ENCODE measurements at regions not wholly inside any gene's neighbourhood (a gene's known extent, or its start where the extent isn't known, plus 50 kb on each side); places are given as distances from the start of the nearest gene placed in this dataset.
A peak's percentile ranks its signal among the peaks of the same experiment; 100 is the strongest.

DNA sequence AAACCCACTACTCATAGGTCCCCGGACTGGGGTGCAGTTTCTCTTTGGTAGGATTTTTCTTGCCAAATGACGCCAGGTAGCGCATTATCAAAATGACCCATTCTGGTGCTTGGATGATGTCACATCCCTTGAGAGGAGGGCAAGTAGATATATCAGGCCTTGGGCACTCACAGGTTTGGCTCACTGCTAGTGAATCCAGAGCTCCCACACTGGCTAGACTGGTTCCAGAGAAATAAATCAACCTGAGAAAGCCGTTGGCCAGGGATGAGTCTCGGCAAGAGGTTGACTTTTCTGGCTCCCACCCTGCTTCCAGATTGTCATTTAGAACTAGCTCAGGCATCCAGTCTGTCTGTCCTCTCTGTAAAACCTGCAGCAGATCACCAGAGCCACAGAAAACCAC is 188.4 kb upstream of the MAF start:
- Mint-ChIP-seq H3K27ac (no peak overlapping the region), H3K36me3 (no peaks in the 10 kb centered on the region), H3K9me3 (no peaks in the 10 kb centered on the region), H3K4me1 (no peaks in the 10 kb centered on the region), H3K4me3 (no peak overlapping the region), H3K27me3 (ENCODE audit: low read depth in 3 of 3) (no peaks in the 10 kb centered on the region)
- DNase-seq: no peak

DNA sequence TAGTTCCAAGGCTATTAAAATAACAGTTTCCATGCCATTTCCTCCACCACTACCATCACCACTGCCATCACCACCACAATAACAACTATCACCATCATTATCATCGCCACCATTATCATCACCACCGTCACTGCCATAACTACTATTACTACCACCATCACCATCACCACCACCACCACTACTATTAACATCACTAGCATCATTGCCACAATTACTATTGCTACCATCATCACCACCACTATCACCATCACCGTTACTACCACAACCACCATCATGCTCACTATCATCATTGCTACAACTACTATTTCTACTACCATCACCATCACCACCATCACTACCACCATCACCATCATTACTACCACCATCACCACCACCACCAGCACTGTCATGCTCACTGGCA is 185.9 kb upstream of the MAF start:
- DNase-seq: no peak

DNA sequence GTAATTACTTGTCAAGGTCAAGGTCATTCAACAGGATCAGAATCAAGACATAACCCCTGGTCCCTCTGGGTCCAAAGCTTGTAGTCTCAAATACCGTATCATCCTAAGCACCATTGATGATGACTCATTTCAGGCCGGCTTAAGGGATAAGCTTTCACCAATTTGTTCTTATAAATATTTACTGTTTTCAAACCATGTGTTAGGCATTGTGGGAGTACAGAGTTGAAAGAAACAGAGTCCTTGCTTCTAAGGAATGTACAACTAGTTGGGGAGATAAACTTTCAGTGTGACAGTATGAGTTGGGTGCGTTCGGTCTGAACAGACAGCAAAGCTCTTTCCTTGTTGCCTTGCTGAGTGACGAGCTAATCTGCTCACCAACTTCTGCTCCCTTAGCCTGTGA is 183.5 kb upstream of the MAF start:
- H3K4me3 Mint-ChIP-seq: no peak overlapping the region
- no peaks in the 10 kb centered on the region for H3K4me1 Mint-ChIP-seq
- H3K36me3 Mint-ChIP-seq: no peaks in the 10 kb centered on the region
- peaks cover 0 to 4% (median 4%) of the 10 kb centered on the region in 3 donors for H3K27me3 Mint-ChIP-seq (ENCODE audit: low read depth in 3 of 3)
- DNase-seq: no peak
- H3K9me3 Mint-ChIP-seq: no peaks in the 10 kb centered on the region
- H3K27ac Mint-ChIP-seq: no peak overlapping the region

More for the DNA sequence above, 185.9 kb upstream of the MAF start:
- H3K27me3 Mint-ChIP-seq (ENCODE audit: low read depth in 3 of 3): peaks cover 0 to 2% (median 0%) of the 10 kb centered on the region in 3 donors
- H3K9me3 Mint-ChIP-seq: no peaks in the 10 kb centered on the region
- no peaks in the 10 kb centered on the region for H3K4me1 Mint-ChIP-seq
- H3K4me3 Mint-ChIP-seq: no peak overlapping the region
- no peaks in the 10 kb centered on the region for H3K36me3 Mint-ChIP-seq
- no peak overlapping the region for H3K27ac Mint-ChIP-seq

DNA sequence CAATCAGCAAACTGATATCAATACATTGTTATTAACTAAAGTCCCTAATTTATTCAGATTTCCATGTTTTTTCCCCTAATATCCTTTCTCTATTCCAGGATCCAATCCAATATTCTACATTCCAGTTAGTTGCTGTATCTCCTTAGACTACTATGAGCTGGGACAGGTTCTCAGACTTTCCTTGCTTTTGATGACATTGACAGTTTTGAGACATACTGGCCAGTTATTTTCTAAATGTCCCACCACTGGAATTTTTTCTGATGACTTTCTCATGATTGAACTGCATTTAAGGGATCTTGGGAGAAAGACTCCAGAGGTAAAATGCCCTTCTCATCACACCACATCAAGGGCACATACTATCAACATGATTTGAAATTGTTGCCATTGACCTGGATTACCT is 177.1 kb upstream of the MAF start:
- DNase-seq: no peak
- no peaks in the 10 kb centered on the region for H3K9me3 Mint-ChIP-seq
- peaks cover 3 to 12% (median 4%) of the 10 kb centered on the region in 3 donors for H3K27me3 Mint-ChIP-seq (ENCODE audit: low read depth in 3 of 3)
- no peaks in the 10 kb centered on the region for H3K4me1 Mint-ChIP-seq
- no peak overlapping the region for H3K27ac Mint-ChIP-seq
- H3K36me3 Mint-ChIP-seq: no peaks in the 10 kb centered on the region
- H3K4me3 Mint-ChIP-seq: no peak overlapping the region

DNA sequence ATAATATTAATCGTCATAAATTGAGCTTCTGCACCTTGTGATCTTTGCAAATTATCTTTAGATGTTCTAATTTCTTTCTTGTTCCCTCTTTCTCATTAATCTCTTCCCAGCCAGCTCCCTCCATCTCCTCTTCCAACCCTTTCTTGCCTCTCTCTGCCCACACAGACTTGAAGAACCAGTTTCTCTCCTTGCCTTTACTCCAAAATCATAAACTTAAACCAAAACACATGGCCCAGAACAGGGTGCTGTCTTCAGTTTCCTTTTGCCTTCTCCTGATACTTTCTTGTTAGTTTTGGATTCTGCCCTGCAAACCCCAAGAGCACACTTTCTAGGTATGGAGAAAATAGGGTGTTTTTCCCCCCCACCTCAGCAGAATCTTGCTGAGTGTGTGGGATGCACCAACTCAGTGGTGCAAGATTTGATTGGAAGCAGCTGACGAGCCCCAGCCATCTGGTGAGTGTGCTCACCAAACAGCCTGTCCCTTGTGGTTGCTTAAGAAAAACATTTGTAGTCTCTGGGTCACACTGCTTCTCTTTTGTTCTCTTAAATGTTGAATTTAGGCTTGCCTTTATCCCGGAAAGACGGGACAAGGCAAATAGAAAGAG is 175.8 kb upstream of the MAF start:
- H3K4me1 Mint-ChIP-seq: no peaks in the 10 kb centered on the region
- peaks cover 3 to 12% (median 4%) of the 10 kb centered on the region in 3 donors for H3K27me3 Mint-ChIP-seq (ENCODE audit: low read depth in 3 of 3)
- no peak overlapping the region for H3K4me3 Mint-ChIP-seq
- no peaks in the 10 kb centered on the region for H3K36me3 Mint-ChIP-seq
- no peak overlapping the region for H3K27ac Mint-ChIP-seq
- no peaks in the 10 kb centered on the region for H3K9me3 Mint-ChIP-seq
- DNase-seq: no peak

DNA sequence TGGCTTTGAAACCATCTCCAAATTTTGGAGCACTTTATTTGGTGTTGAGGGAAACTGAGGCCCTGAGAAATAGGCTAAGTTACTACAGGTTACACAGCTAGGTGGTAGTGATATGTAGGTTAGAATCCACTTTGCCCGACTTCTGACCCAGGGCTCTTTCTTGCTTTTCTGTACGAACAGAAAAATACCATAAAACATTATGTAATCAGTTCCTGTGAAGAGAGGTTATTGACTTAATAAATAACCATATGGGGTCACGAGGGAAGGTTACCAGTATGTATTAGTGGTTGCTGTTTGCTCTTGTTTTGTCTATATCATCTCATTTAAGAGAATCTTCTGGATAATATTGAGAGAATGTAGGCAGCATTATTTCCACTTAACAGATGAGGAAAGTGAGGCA is 172.2 kb upstream of the MAF start:
- H3K4me1 Mint-ChIP-seq: peaks cover 17 to 19% of the 10 kb centered on the region in 2 donors
- no peak overlapping the region for H3K27ac Mint-ChIP-seq
- H3K9me3 Mint-ChIP-seq: no peaks in the 10 kb centered on the region
- no peak for DNase-seq
- H3K4me3 Mint-ChIP-seq: no peak overlapping the region
- H3K27me3 Mint-ChIP-seq (ENCODE audit: low read depth in 3 of 3): peaks cover 0 to 18% (median 11%) of the 10 kb centered on the region in 3 donors
- H3K36me3 Mint-ChIP-seq: no peaks in the 10 kb centered on the region

DNA sequence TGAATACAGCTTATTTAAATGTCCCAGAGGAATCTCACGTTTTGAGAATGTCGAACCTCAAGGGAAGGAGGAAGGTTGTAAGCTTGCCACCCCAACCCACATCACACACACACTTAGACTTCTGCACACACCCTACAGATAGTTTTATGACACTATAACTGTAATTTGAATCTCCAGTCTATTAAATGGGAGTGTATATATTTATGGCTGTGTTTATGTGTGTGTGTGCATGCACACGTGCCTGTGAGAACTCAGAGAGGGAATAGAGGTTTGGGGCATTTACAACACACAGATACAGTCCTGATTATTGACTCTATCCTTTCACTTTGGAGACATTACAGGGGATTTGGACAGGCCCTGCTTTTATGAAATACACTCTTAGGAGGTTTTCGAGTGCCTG is 171.5 kb upstream of the MAF start:
- Mint-ChIP-seq H3K27ac (peak overlapping the region in 1 of 6 donors; percentile 14), H3K9me3 (no peaks in the 10 kb centered on the region), H3K27me3 (ENCODE audit: low read depth in 3 of 3) (peaks cover 0 to 18% (median 11%) of the 10 kb centered on the region in 3 donors), H3K4me3 (no peak overlapping the region), H3K36me3 (no peaks in the 10 kb centered on the region), H3K4me1 (peaks cover 17 to 19% of the 10 kb centered on the region in 2 donors)
- DNase-seq: no peak

DNA sequence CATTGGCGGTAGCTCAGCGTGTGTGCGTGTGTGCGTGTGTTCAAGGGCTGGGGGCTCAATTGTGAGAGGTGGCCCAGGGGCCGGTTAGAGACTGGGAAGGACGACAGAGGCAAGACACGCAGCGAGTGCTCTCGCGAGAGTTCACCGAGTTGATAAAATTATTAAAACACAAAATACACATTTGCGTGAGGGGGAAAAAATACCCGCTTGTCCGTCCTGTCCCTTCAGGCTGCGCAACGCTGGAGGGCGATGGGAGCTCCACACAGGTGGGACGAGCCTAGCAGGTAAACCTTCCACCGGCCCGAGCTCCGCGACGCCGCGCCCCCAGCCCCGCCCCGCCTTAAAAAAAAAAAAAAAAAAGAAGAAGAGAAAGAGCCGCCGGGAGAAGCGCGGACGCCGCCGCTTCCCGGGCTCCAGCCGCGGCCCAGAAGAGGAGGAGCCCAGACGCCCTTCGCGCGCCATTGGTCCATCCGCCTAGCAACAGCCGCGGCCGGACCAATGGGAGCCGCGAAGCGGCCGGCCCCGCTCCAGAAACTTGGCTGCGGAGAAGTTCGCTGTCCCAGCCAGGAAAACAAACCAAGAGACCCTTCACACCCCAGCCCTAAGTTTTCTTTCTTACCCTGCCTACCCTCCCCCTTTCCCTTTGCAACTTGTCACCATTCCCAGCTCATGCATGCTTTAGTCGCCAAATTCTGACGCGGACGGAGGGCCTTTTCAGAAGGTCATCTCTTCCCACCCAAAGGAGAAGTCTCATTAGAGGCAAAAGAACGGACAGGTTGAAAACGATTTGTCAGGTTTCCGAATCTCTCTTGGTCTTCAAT is 169.9 kb upstream of the MAF start:
- peak; percentile 65 to 75 (median 70) for DNase-seq
- Mint-ChIP-seq H3K4me1 (peaks cover 17 to 19% of the 10 kb centered on the region in 2 donors), H3K36me3 (no peaks in the 10 kb centered on the region), H3K27me3 (ENCODE audit: low read depth in 3 of 3) (peaks cover 0 to 15% (median 11%) of the 10 kb centered on the region in 3 donors), H3K9me3 (no peaks in the 10 kb centered on the region), H3K27ac (peak overlapping the region in 5 of 6 donors; percentile 37 to 87 (median 85)), H3K4me3 (peak overlapping the region; percentile 88 to 94 (median 93))

DNA sequence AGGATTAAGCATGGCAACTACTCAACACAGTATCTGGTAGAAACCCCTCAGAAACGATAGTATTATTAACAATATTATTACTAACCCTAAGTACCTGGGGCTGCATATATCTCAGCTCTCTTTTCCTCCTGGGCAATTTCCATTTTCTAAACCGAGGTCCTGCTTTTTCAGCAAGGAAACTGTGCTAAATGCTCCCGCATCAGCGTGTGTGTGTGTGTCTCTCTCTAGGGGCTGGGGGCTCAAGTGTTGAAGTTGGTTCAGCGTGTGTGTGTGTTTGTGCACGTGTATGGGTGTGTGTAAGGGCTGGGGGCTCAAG is 169.3 kb upstream of the MAF start:
- Mint-ChIP-seq H3K9me3 (no peaks in the 10 kb centered on the region), H3K4me1 (peaks cover 17 to 19% of the 10 kb centered on the region in 2 donors), H3K27ac (peak overlapping the region in 4 of 6 donors; percentile 44 to 87 (median 76)), H3K36me3 (no peaks in the 10 kb centered on the region), H3K27me3 (ENCODE audit: low read depth in 3 of 3) (peaks cover 0 to 15% (median 11%) of the 10 kb centered on the region in 3 donors), H3K4me3 (peak overlapping the region; percentile 88 to 94 (median 93))
- DNase-seq: no peak

DNA sequence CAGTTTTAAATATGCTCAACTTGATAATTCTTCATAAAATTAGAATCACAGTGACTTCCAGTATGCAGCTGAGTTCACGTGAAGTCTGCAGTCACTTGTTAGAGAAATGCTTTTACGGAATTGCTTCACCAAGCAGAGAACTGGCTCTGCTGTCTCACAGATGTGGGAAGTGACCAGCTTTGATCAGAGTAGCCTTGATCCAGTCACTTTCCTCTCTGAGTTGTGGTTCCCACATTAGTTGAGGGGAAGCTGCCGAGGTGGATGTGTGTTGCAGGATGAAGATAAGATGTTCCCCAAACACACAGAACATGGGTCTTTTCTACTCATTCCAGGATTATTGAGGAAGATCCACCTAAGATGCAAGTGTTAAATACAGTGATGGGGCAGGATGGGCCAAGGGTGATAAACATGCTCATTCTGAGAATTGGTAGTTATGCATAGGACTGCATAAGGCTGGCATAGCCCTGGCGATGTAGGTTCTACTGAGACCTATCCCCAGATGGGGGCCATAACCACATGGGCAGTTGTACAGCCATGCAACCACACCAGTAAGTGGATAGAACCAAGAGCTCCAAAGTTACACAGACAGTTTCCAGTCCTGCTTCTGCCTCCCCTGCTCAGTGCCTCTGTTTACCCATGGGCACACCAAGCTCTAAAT is 168.9 kb upstream of the MAF start:
- Mint-ChIP-seq H3K27ac (peak overlapping the region in 2 of 6 donors; percentile 44 to 87), H3K9me3 (no peaks in the 10 kb centered on the region)

DNA sequence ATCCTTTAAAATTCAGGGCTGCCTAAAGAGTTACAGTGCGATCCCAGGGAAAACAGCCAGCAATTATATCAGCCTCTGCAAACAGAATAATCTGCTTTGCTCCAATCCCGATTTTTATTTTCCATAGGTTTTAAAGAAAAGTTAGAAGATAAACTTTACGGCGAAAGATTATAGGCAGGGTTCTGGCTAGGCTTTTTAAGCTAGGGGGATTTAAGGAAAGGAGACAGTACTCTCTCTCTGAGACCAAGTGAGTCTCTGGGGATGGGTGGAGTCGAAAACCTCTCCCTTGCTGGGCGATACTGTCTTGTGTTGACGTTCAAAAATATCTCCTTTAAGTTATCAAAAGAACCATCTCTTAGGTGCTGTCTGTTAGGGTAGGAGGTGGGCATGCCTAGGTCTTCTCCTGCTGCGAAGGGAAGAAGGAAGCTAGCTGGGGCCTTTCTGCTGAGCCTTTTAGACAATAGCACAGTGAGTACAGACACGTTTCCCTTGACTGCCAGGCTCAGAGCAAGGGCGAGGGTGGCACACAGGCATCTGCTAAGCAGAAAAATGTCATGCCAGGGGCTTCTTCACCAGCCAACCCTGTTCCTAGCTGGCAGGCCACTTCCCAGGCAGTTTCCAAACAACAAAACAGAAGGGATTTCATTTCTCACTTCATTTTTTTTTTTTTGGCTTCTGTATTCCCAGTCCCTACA is 167.9 kb upstream of the MAF start:
- Mint-ChIP-seq H3K27ac (no peak overlapping the region), H3K4me3 (peak overlapping the region in 3 of 5 donors; percentile 5 to 93 (median 88))
- no peak for DNase-seq

More for the DNA sequence above, 168.9 kb upstream of the MAF start:
- no peaks in the 10 kb centered on the region for H3K36me3 Mint-ChIP-seq
- H3K4me3 Mint-ChIP-seq: peak overlapping the region; percentile 88 to 94 (median 93)
- DNase-seq: no peak
- peaks cover 0 to 15% (median 11%) of the 10 kb centered on the region in 3 donors for H3K27me3 Mint-ChIP-seq (ENCODE audit: low read depth in 3 of 3)
- H3K4me1 Mint-ChIP-seq: peaks cover 17 to 19% of the 10 kb centered on the region in 2 donors

DNA sequence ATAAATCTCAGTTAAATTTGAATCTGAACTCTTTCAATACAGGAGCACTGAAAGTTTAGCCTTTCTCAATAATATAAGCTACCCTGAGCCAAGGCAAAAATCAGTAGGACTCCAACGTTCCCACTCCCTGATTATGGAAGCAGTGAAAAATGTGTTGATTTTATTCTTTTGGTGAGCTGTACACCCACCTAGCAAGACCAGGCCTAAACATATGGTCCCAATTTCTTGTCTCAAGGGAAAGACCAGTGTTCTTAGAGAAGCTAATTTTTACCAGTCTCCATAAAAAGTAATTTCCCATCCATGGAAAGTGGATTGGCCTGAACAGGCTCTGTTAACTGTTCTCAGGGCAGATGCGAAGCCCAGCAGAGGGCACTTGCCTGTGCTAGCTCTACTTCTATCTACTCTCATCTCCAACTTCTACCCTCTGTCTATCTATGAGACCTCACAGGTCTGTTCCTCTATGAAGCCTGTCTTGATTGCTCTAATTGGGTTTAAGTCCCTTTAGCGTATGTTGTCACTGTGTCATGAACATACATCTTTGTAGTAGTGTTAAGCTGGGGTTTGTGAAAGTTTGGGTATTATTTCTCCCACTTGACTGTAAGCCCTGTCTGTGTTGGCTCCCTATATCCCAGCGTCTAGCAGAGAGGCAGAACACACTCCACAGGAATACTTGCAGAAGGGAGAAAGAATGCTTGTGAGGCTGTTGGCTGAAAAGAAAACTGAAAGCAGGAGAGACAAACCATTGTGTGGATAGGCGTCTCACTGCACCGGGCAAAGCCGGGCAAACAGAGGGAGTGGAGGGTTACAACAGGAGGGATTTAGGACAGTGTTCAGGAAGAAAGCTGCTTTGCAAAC is 167.1 kb upstream of the MAF start:
- no peaks in the 10 kb centered on the region for H3K36me3 Mint-ChIP-seq
- peak overlapping the region in 2 of 5 donors; percentile 1 to 5 for H3K4me3 Mint-ChIP-seq
- H3K9me3 Mint-ChIP-seq: no peaks in the 10 kb centered on the region

More for the DNA sequence above, 167.9 kb upstream of the MAF start:
- H3K27me3 Mint-ChIP-seq (ENCODE audit: low read depth in 3 of 3): peaks cover 2 to 11% (median 11%) of the 10 kb centered on the region in 3 donors
- peaks cover 17 to 19% of the 10 kb centered on the region in 2 donors for H3K4me1 Mint-ChIP-seq
- no peaks in the 10 kb centered on the region for H3K36me3 Mint-ChIP-seq
- H3K9me3 Mint-ChIP-seq: no peaks in the 10 kb centered on the region

DNA sequence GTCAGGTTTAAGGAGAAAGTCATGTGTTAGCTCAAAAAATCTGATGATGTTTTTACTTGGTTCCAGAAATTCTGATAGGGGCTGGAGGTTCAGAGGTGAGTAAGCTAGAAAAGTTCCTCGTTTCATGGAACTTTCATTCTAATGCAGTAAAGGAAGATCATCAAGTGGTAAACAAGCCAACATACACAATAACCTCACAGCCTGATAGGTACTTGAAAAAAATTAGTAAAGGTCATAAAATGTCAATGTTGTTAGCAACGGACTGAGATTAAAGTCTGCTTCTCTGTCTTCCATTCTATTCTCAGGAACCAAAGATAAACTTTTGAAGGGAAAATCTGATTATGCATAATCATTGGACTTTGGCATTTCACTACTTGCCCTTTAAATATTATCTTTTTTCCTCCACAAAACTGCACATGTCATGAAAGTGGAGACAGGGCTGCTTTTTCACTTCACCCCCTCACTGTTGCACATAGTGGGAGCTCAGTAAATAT is 165.4 kb upstream of the MAF start:
- no peaks in the 10 kb centered on the region for H3K36me3 Mint-ChIP-seq
- DNase-seq: no peak
- no peak overlapping the region for H3K4me3 Mint-ChIP-seq
- H3K27ac Mint-ChIP-seq: no peak overlapping the region
- H3K27me3 Mint-ChIP-seq (ENCODE audit: low read depth in 3 of 3): peaks cover 2 to 9% (median 9%) of the 10 kb centered on the region in 3 donors
- peaks cover 14 to 16% of the 10 kb centered on the region in 2 donors for H3K4me1 Mint-ChIP-seq
- no peaks in the 10 kb centered on the region for H3K9me3 Mint-ChIP-seq

More for the DNA sequence above, 167.1 kb upstream of the MAF start:
- Mint-ChIP-seq H3K4me1 (peaks cover 17 to 19% of the 10 kb centered on the region in 2 donors), H3K27me3 (ENCODE audit: low read depth in 3 of 3) (peaks cover 2 to 11% (median 11%) of the 10 kb centered on the region in 3 donors), H3K27ac (peak overlapping the region in 1 of 6 donors; percentile 26)
- DNase-seq: no peak
